HCT116 (cell line): ENCODE measurements at regions not wholly inside any gene's neighbourhood (a gene's known extent, or its start where the extent isn't known, plus 50 kb on each side); places are given as distances from the start of the nearest gene placed in this dataset.
A peak's percentile ranks its signal among the peaks of the same experiment; 100 is the strongest.

ENCODE experiments used
- CEBPB ChIP-seq: IDR thresholded peaks from 2 replicates; pipeline ENCODE4 v1.6.1; 2012; ENCODE audit warnings: low read depth
- CTCF ChIP-seq, 3 experiments: fragments of 200-600 bp in 1 of 3; sonication (generic) in 1 of 3; IDR thresholded peaks in 2 of 3; conservative IDR thresholded peaks in 1 of 3; 2 replicates each; pipeline ENCODE4 v1.5.1; 2012 to 2017; ENCODE audit warnings: low read depth in 2 of 3, low read length in 2 of 3, antibody characterized with exemption in 1 of 3, borderline replicate concordance in 1 of 3, control low read depth in 1 of 3, mild to moderate bottlenecking in 1 of 3, mixed read lengths in 1 of 3, mixed run types in 1 of 3, moderate library complexity in 1 of 3; ENCODE audit not compliant: insufficient read depth in 1 of 3
- EZH2 ChIP-seq: fragments of 200-600 bp; sonication (generic); IDR thresholded peaks from 2 replicates; pipeline ENCODE4 v1.6.1; 2017; ENCODE audit warnings: antibody characterized with exemption, mixed run types
- EZH2phosphoT487 ChIP-seq: fragments of 200-600 bp; IDR thresholded peaks from 2 replicates; pipeline ENCODE4 v1.6.1; 2018; ENCODE audit warnings: antibody characterized with exemption, borderline replicate concordance
- SP1 ChIP-seq: IDR thresholded peaks from 2 replicates; pipeline ENCODE4 v1.6.1; 2012; ENCODE audit warnings: low read depth
- TCF7L2 ChIP-seq: IDR thresholded peaks from 2 replicates; pipeline ENCODE4 v1.7.0; 2011; ENCODE audit warnings: borderline replicate concordance, inconsistent platforms; ENCODE audit not compliant: insufficient read depth, insufficient read length; ENCODE audit errors: extremely low read depth

GRCh38 chr6:117829594-117830319 is 77.3 kb upstream of the SLC35F1 start:
- TF ChIP-seq CTCF (IDR thresholded peaks at IDR 0.05 in 2 of 3, conservative IDR thresholded peaks at IDR 0.05 in 1 of 3; ENCODE audit: borderline replicate concordance in 1 of 3, insufficient read depth in 1 of 3, low read depth in 2 of 3, low read length in 2 of 3) = peak; percentile 54 to 66 (median 56)
- TF ChIP-seq EZH2 = no peak
- peak; percentile 23; the same call in 1 of the 2 replicates for TF ChIP-seq SP1
- TF ChIP-seq CEBPB = no peak
- TF ChIP-seq EZH2phosphoT487 = no peak
- no peak for TF ChIP-seq TCF7L2
